Upper lobe of left lung (tissue), 4 donors: ENCODE measurements at regions not wholly inside any gene's neighbourhood (a gene's known extent, or its start where the extent isn't known, plus 50 kb on each side); places are given as distances from the start of the nearest gene placed in this dataset.

Source experiments
- CTCF ChIP-seq, 6 experiments: fragments of 450-650 bp in 4 of 6; fragments of 200-600 bp in 2 of 6; sonication (generic) in 2 of 6; IDR thresholded peaks; one replicate each; pipeline ENCODE4 v1.5.1; 2016 to 2019; ENCODE audit warnings: antibody characterized with exemption in 6 of 6
- POLR2A ChIP-seq, 4 donors: fragments of 450-650 bp; IDR thresholded peaks; one replicate each; pipeline ENCODE4 v1.5.1; 2016 to 2017; ENCODE audit warnings: antibody characterized with exemption in 4 of 4, mild to moderate bottlenecking in 2 of 4
- POLR2AphosphoS5 ChIP-seq, 2 donors: sonication (generic); formaldehyde crosslinking; IDR thresholded peaks; one replicate each; pipeline ENCODE4 v1.5.1; 2017; ENCODE audit warnings: antibody characterized with exemption in 2 of 2

GRCh38 chr4:67288964-67289363 is 256.3 kb downstream of the CENPC start:
- no peak for TF ChIP-seq CTCF (IDR thresholded peaks at IDR 0.05)
- no peak for TF ChIP-seq POLR2AphosphoS5 (IDR thresholded peaks at IDR 0.05)
- TF ChIP-seq POLR2A (IDR thresholded peaks at IDR 0.05) = no peak
